DND-41 (cell line): ENCODE measurements at regions not wholly inside any gene's neighbourhood (a gene's known extent, or its start where the extent isn't known, plus 50 kb on each side); places are given as distances from the start of the nearest gene placed in this dataset.

Source experiments
- ATAC-seq: fragments of 200-7000 bp; cut with Tn5 transposase; 3 replicates; pipeline ENCODE4 v1.9.1; 2021; ENCODE audit warnings: low read depth; ENCODE audit not compliant: insufficient read depth
- DNase-seq: peaks from one replicate; pipeline ENCODE4 v3.0.0-alpha.2; 2020
- H2AFZ ChIP-seq: 2 replicates; pipeline ENCODE4 v1.6.0; 2012; ENCODE audit warnings: low read depth, low read length
- H3K27ac ChIP-seq: 2 replicates; pipeline ENCODE4 v1.5.1; 2012; ENCODE audit warnings: low read length, inconsistent platforms
- H3K27me3 ChIP-seq: fragments of 200-600 bp; sonication (generic); 2 replicates; pipeline ENCODE4 v1.6.0; 2012; ENCODE audit warnings: low read length, mild to moderate bottlenecking, inconsistent platforms; ENCODE audit not compliant: insufficient read depth, poor library complexity
- H3K36me3 ChIP-seq: 2 replicates; pipeline ENCODE4 v1.5.1; 2012; ENCODE audit warnings: low read length, inconsistent platforms; ENCODE audit not compliant: insufficient read depth
- H3K4me1 ChIP-seq: 2 replicates; pipeline ENCODE4 v1.5.1; 2012; ENCODE audit warnings: mild to moderate bottlenecking, low read length; ENCODE audit not compliant: insufficient read depth
- H3K4me2 ChIP-seq: 2 replicates; pipeline ENCODE4 v1.6.0; 2012; ENCODE audit warnings: mild to moderate bottlenecking, moderate library complexity, low read length, inconsistent platforms; ENCODE audit not compliant: insufficient read depth
- H3K4me3 ChIP-seq, 2 experiments: fragments of 200-600 bp in 1 of 2; shearing (Covaris generic) in 1 of 2; 2 replicates each; pipeline ENCODE4 v1.5.1; 2012 to 2016; ENCODE audit warnings: inconsistent platforms in 2 of 2, low read length in 2 of 2, mild to moderate bottlenecking in 2 of 2, low read depth in 1 of 2, moderate library complexity in 1 of 2
- H3K79me2 ChIP-seq: 2 replicates; pipeline ENCODE4 v1.6.0; 2012; ENCODE audit warnings: low read length, inconsistent platforms; ENCODE audit not compliant: insufficient read depth
- H3K9ac ChIP-seq: 2 replicates; pipeline ENCODE4 v1.6.0; 2012; ENCODE audit warnings: low read depth, mild to moderate bottlenecking, inconsistent platforms, low read length, moderate library complexity
- H3K9me3 ChIP-seq: 2 replicates; pipeline ENCODE4 v1.5.1; 2012; ENCODE audit warnings: low read length, moderate library complexity, mild to moderate bottlenecking, inconsistent platforms; ENCODE audit not compliant: insufficient read depth, severe bottlenecking
- H4K20me1 ChIP-seq: 2 replicates; pipeline ENCODE4 v1.6.0; 2012; ENCODE audit warnings: low read length; ENCODE audit not compliant: insufficient read depth
- CTCF ChIP-seq: IDR thresholded peaks from 2 replicates; pipeline ENCODE4 v1.5.1; 2012; ENCODE audit warnings: borderline replicate concordance, low read length, moderate library complexity, mild to moderate bottlenecking; ENCODE audit not compliant: poor library complexity, severe bottlenecking; ENCODE audit errors: extremely low read depth
- EZH2 ChIP-seq: IDR thresholded peaks from 3 replicates; pipeline ENCODE4 v1.6.1; 2012; ENCODE audit warnings: borderline replicate concordance, low read depth, mild to moderate bottlenecking, moderate library complexity, low read length, inconsistent platforms; ENCODE audit not compliant: severe bottlenecking

GRCh38 chr17:77856551-77857305 lies 101.8 kb upstream of the TNRC6C start:
- no peaks in the 10 kb centered on the region for H4K20me1 ChIP-seq
- H3K4me3 ChIP-seq: no peak overlapping the region
- H3K9ac ChIP-seq: no peak overlapping the region
- DNase-seq: peak; percentile 31
- no peak overlapping the region for H2AFZ ChIP-seq
- H3K79me2 ChIP-seq: no peaks in the 10 kb centered on the region
- no peaks in the 10 kb centered on the region for H3K27me3 ChIP-seq
- no peaks in the 10 kb centered on the region for H3K9me3 ChIP-seq
- H3K27ac ChIP-seq: no peak overlapping the region
- no peaks in the 10 kb centered on the region for H3K36me3 ChIP-seq
- no peak for TF ChIP-seq EZH2
- TF ChIP-seq CTCF: no peak
- no peak overlapping the region for H3K4me2 ChIP-seq
- peaks cover 28% of the 10 kb centered on the region for H3K4me1 ChIP-seq
- peak; percentile 53; the same call in 2 of the 3 replicates for ATAC-seq

GRCh38 chr17:77857306-77857555 lies 101.3 kb upstream of the TNRC6C start:
- Histone ChIP-seq H3K27ac (no peak overlapping the region), H3K4me3 (no peak overlapping the region), H3K9me3 (no peaks in the 10 kb centered on the region), H3K27me3 (no peaks in the 10 kb centered on the region), H3K36me3 (no peaks in the 10 kb centered on the region), H4K20me1 (no peaks in the 10 kb centered on the region), H2AFZ (no peak overlapping the region), H3K79me2 (no peaks in the 10 kb centered on the region), H3K4me2 (no peak overlapping the region), H3K4me1 (peaks cover 28% of the 10 kb centered on the region), H3K9ac (no peak overlapping the region)
- ATAC-seq (no peak), DNase-seq (no peak)
- TF ChIP-seq EZH2 (no peak), CTCF (no peak)

- Histone ChIP-seq H3K4me3 (no peak overlapping the region), H3K4me1 (peaks cover 28% of the 10 kb centered on the region), H3K27me3 (no peaks in the 10 kb centered on the region), H3K79me2 (no peaks in the 10 kb centered on the region), H3K4me2 (no peak overlapping the region), H3K9me3 (no peaks in the 10 kb centered on the region), H3K27ac (no peak overlapping the region), H4K20me1 (no peaks in the 10 kb centered on the region), H2AFZ (no peak overlapping the region), H3K9ac (no peak overlapping the region), H3K36me3 (no peaks in the 10 kb centered on the region)
- ATAC-seq (no peak), DNase-seq (no peak)
- no peak for TF ChIP-seq CTCF
Measured at GRCh38 chr17:77857613-77858012, 100.9 kb upstream of the TNRC6C start.
